ENCODE measurements at regions not wholly inside any gene's neighbourhood (a gene's known extent, or its start where the extent isn't known, plus 50 kb on each side); places are given as distances from the start of the nearest gene placed in this dataset.

- no peak for TF ChIP-seq CTCF (IDR thresholded peaks at IDR 0.05)
- no peak for TF ChIP-seq POLR2AphosphoS5 (IDR thresholded peaks at IDR 0.05; ENCODE audit: insufficient read depth in 1 of 2, low read depth in 1 of 2)
- no peak for TF ChIP-seq POLR2A (IDR thresholded peaks at IDR 0.05)
These were observed 736.6 kb downstream of the EPHA7 start for GRCh38 chr6:92682516-92683398.
